GM19455 (cell line): ENCODE measurements at regions not wholly inside any gene's neighbourhood (a gene's known extent, or its start where the extent isn't known, plus 50 kb on each side); places are given as distances from the start of the nearest gene placed in this dataset.
"Not testable (repeated sequence)": the region's sequence is repeated elsewhere in the genome, so short reads cannot be mapped to it uniquely, and the experiment has no call there.

ENCODE experiments used
- ATAC-seq: cut with Tn5 transposase; IDR thresholded peaks from one replicate; pipeline ENCODE4 v1.9.1; 2021; ENCODE audit not compliant: unreplicated experiment

DNA sequence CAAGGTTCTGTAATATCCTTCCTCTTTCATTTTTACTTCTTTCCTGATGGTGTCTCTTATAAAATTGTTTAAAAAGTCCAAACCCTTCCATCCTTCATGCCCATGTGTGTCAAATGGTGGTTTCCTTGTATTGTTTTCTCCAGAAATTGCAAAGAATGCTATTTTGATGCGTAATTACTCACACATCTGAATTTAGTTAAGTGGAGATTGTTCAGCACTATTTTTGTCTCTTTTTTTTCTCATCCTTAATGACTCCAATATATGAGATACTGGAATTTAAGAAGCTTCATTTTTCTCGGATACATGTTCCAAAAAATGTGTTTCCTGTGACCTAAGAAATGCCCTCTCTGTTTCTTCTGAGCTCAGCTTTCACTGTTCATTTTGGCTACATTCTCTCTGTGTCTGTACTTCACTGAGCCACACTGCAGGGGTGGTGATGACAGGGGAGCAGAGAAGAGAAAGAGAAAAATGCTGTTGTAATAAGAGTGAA is 799.8 kb downstream of the DIPK2A start:
- ATAC-seq = no peak

- ATAC-seq = no peak
Observed at GRCh38 chr3:144772372-144772771, 800.7 kb downstream of the DIPK2A start.

DNA sequence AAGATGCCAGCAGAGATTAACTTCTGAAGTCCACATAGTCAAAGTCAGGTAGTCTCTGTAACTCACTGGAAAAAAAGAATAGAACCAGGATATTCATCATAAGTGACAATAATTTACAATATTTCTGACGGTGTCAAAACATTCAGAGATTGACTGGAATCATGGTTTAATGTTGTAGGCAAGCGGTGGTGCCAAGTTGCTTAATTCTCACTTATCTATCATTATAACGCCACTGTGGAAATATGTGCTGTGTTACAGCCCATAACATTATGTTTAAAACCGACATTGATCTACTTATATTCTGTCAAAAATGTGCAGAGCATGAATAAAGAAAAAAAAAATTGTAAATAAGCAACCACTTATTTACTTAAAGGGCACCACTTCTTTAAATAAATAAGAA is 801.7 kb downstream of the DIPK2A start:
- ATAC-seq = no peak

GRCh38 chr3:144774897-144775296 is 803.3 kb downstream of the DIPK2A start:
- ATAC-seq = no peak

GRCh38 chr3:144775551-144775950 is 803.9 kb downstream of the DIPK2A start:
- no peak for ATAC-seq

DNA sequence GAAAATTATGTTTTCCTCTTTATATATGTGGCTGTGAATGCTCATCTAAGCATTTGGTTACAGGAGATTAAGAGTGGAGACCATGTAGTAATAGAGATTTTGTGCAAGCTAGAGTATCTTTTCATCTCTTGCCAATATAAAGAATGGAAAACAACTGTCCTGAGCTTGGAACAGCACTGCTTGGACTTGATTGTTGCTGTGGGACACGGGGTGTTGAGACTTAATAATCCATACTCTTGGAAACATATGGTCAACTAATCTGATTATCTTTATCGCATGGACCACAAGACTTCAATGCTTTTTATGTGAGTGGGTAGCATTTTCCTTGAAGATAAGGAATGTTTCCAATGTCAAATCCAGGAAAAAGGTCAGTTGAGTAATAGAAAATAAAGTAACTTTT is 806.3 kb downstream of the DIPK2A start:
- ATAC-seq = no peak

DNA sequence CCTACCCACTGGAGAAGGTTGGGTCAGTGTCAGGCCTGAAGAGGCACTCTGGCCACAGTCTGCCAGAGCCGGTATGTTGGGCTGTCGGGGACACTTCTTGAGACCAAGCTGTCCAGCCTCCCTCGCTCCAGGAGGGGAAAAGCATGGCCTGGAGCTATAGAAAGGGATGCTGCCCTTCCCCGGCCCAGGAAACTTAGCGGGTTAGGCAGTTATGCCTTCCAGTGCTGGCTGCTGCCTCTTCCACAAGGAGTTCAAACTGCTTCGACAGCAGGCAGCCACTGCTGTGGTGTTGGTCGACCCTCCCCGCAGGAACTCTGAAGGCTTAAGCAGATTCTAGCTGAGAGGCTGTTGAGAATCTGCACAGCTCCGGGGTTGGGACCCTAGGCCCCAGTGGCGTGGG is 819.4 kb downstream of the DIPK2A start:
- no peak for ATAC-seq

- ATAC-seq = no peak
Observed at GRCh38 chr3:144801890-144802289, 830.3 kb downstream of the DIPK2A start.

GRCh38 chr3:144809380-144809779 is 837.8 kb downstream of the DIPK2A start:
- no peak for ATAC-seq

- peak; percentile 86 for ATAC-seq
Observed at GRCh38 chr3:144810160-144810559, 838.5 kb downstream of the DIPK2A start.

GRCh38 chr3:144815655-144816054 is 844.0 kb downstream of the DIPK2A start:
- ATAC-seq = no peak

- ATAC-seq = no peak
Observed at GRCh38 chr3:144816323-144816722, 844.7 kb downstream of the DIPK2A start.

DNA sequence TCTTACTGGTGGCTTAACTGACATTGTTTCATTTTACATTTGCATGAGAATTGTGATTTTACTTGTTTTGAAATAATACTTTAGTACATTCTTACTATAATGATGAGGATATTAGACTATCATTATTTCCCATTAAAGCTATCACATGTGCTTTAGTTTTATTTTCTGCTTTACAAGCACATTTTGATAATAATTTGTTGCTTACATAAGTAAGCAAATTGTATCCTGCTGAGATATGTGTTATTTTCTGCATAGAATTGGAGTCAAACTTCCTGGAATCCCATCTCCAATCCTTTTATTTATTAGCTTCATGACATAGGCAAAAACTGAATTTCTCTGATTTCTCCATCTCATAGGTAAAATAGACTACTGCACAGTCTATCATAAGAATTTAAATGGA is 847.4 kb downstream of the DIPK2A start:
- no peak for ATAC-seq

- ATAC-seq = not testable (repeated sequence)
Observed at GRCh38 chr3:144820232-144820631, 848.6 kb downstream of the DIPK2A start.

- ATAC-seq = no peak
Observed at GRCh38 chr3:144820726-144821125, 849.1 kb downstream of the DIPK2A start.

DNA sequence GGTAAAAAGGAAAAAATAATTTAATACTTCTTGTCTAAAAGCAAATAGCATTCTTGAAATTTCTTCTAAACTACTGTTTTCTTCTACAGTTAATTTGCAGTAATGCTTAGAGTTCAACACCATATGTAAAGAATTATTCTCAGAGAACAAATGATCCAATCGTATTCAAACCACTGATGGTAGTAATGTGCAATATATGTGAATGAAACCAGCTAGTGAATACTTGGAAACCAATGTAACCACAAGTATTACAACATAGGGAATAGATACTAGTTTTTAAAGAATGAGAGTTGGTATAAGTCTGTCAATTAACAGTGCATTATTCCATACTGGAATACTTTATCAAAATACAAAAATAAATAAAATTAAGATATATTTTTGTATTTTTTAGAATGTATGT is 850.0 kb downstream of the DIPK2A start:
- no peak for ATAC-seq

DNA sequence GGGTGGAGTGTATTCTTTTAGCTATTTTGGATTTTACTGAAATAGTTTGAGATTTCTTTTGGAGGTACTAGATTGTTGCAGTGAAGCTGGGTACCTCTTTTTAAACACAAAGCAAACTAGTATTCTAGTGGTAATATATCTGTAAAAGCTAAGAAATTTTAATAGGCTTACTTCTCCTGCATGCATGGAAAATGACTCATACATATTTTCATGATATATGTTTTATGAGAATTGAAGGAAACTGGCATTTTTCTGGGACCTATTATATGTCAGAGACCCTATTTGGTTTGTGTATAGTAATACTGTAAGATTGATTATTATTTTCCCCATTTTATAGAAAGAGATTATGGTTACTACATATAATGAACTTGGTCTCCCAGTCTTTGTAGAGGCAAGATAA is 851.0 kb downstream of the DIPK2A start:
- no peak for ATAC-seq

DNA sequence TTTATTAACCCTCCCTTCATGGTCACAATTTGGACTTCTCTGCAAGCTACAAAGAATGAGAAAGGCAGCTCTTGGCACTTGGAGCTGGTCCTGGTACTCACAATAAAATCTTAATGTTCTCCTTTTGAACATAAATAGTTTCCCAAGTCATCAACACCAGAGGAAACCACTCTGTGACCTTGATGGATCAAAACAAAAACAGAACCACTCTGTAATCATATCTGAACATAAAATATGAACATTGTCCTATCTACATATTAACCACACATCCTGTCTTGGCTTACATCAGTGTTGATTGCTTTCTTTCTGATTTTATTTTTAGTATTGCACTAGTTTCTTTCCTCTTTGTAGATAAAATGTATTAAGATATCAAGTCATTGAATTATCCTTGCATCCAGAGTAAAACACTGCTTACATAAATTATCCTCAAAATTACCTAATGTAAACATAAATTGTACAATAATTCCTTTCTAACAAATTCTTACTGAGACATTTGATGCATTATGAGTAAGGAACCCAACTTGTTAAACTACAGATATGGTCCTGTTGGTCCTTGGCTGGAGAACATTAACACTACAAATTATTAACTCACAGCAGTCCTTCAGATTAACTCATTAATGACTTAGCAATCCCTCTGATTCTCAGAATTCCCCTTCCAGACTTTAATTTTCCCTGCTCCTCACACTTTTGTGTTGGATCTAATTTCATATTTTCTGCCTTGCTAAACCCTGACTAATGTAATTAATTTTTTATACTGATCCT is 860.5 kb downstream of the DIPK2A start:
- no peak for ATAC-seq

GRCh38 chr3:144839991-144840390 is 868.4 kb downstream of the DIPK2A start:
- ATAC-seq = no peak

DNA sequence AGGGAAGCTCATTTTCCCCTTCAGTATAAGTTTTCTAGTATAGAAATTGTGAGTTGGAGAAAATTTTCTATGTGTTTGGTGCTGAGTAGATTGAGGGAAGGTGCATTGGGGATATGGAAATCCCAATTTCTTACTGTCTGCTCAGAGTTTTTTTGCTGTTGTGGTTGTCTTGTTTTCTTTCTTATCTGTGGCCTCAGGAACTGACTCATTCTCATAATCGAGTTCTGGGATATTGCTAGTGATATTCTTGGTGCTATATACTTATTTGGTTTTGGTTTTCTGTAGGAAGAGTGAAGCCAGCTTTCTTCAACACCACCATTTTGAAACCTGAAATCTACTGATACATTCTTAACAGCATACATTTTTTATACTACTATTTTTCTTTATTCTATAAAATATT is 869.2 kb downstream of the DIPK2A start:
- no peak for ATAC-seq

DNA sequence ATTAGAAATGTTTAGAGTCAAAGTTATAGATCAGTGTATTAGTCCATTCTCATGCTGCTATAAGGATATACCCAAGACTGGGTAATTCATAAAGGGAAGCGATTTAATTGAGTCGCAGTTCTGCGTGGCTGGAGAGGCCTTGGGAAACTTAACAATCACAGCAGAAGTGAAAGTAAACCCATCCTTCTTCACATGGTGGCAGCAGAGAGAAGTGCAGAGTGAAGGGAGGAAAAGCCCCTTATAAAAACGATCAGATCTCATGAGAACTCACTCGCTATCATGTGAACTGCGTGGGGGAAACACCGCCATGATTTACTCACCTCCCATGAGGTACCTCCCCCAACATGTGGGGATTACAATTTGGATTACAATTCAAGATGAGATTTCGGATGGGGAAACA is 871.5 kb downstream of the DIPK2A start:
- no peak for ATAC-seq

DNA sequence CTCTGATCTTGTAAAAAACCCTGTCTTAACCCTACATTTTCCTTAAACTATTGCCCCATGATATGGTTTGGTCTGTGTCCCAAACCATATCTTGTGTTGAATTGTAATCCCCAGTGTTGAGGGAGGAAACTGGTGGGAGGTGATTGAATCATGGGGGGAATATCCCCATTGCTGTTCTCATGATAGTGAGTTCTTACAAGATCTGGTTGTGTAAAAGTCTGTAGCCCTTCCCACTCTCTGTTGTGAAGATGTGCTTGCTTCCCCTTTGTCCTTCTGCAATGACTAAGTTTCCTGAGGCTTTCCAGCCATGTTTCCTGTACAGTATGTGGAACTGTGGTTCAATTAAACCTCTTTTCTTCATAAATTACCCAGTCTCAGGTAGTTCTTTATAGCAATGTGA is 881.4 kb downstream of the DIPK2A start:
- ATAC-seq = no peak

- not testable (repeated sequence) for ATAC-seq
Observed at GRCh38 chr3:144854020-144854419, 882.4 kb downstream of the DIPK2A start.
